ENCODE measurements at regions not wholly inside any gene's neighbourhood (a gene's known extent, or its start where the extent isn't known, plus 50 kb on each side); places are given as distances from the start of the nearest gene placed in this dataset.
"Not testable (repeated sequence)": the region's sequence is repeated elsewhere in the genome, so short reads cannot be mapped to it uniquely, and the experiment has no call there.

- peaks cover 13% of the 10 kb centered on the region for H3K36me3 Mint-ChIP-seq (ENCODE audit: low read depth)
Observed at GRCh38 chr16:47917118-47917517, 238.7 kb downstream of the ABCC12 start.

GRCh38 chr16:47916266-47916665, 239.5 kb downstream of the ABCC12 start:
- no peak overlapping the region for H3K27ac Mint-ChIP-seq (ENCODE audit: unreplicated experiment)
- H3K4me1 Mint-ChIP-seq = peaks cover 46% of the 10 kb centered on the region
- no peaks in the 10 kb centered on the region for H3K27me3 Mint-ChIP-seq (ENCODE audit: low read depth)
- no peak for TF ChIP-seq CTCF (conservative IDR thresholded peaks at IDR 0.05)
- no peak for DNase-seq (ENCODE audit: low read depth, low spot score)
- peaks cover 10% of the 10 kb centered on the region for H3K9me3 Mint-ChIP-seq
- H3K36me3 Mint-ChIP-seq (ENCODE audit: low read depth) = peaks cover 13% of the 10 kb centered on the region
- no peak overlapping the region for H3K4me3 Mint-ChIP-seq

More at GRCh38 chr16:47917118-47917517, 238.7 kb downstream of the ABCC12 start:
- no peak for TF ChIP-seq CTCF (conservative IDR thresholded peaks at IDR 0.05)
- peaks cover 9% of the 10 kb centered on the region for H3K9me3 Mint-ChIP-seq
- H3K27me3 Mint-ChIP-seq (ENCODE audit: low read depth) = no peaks in the 10 kb centered on the region
- DNase-seq (ENCODE audit: low read depth, low spot score) = no peak
- H3K4me1 Mint-ChIP-seq = peaks cover 46% of the 10 kb centered on the region
- no peak overlapping the region for H3K4me3 Mint-ChIP-seq
- no peak overlapping the region for H3K27ac Mint-ChIP-seq (ENCODE audit: unreplicated experiment)

- no peak for DNase-seq (ENCODE audit: low read depth, low spot score)
- Mint-ChIP-seq H3K27me3 (ENCODE audit: low read depth) (no peaks in the 10 kb centered on the region), H3K4me1 (peaks cover 20% of the 10 kb centered on the region), H3K27ac (ENCODE audit: unreplicated experiment) (no peak overlapping the region), H3K36me3 (ENCODE audit: low read depth) (peaks cover 6% of the 10 kb centered on the region), H3K9me3 (peaks cover 14% of the 10 kb centered on the region), H3K4me3 (no peak overlapping the region)
- TF ChIP-seq CTCF (conservative IDR thresholded peaks at IDR 0.05) = no peak
Observed at GRCh38 chr16:47907109-47907508, 248.7 kb downstream of the ABCC12 start.

GRCh38 chr16:47905771-47906170, 250.0 kb downstream of the ABCC12 start:
- peaks cover 14% of the 10 kb centered on the region for H3K9me3 Mint-ChIP-seq

GRCh38 chr16:47904691-47905090, 251.1 kb downstream of the ABCC12 start:
- Mint-ChIP-seq H3K27me3 (ENCODE audit: low read depth) (no peaks in the 10 kb centered on the region), H3K27ac (ENCODE audit: unreplicated experiment) (no peak overlapping the region), H3K36me3 (ENCODE audit: low read depth) (peaks cover 7% of the 10 kb centered on the region), H3K4me3 (no peak overlapping the region), H3K9me3 (peaks cover 16% of the 10 kb centered on the region), H3K4me1 (peaks cover 20% of the 10 kb centered on the region)
- DNase-seq (ENCODE audit: low read depth, low spot score) = no peak
- no peak for TF ChIP-seq CTCF (conservative IDR thresholded peaks at IDR 0.05)

More at GRCh38 chr16:47905771-47906170, 250.0 kb downstream of the ABCC12 start:
- TF ChIP-seq CTCF (conservative IDR thresholded peaks at IDR 0.05) = no peak
- Mint-ChIP-seq H3K4me1 (peaks cover 20% of the 10 kb centered on the region), H3K27me3 (ENCODE audit: low read depth) (no peaks in the 10 kb centered on the region), H3K36me3 (ENCODE audit: low read depth) (peaks cover 6% of the 10 kb centered on the region), H3K4me3 (no peak overlapping the region), H3K27ac (ENCODE audit: unreplicated experiment) (peak overlapping the region; percentile 71)
- DNase-seq (ENCODE audit: low read depth, low spot score) = no peak

- Mint-ChIP-seq H3K27ac (ENCODE audit: unreplicated experiment) (peak overlapping the region; percentile 96), H3K9me3 (peaks cover 23% of the 10 kb centered on the region), H3K4me1 (peaks cover 20% of the 10 kb centered on the region), H3K36me3 (ENCODE audit: low read depth) (peaks cover 17% of the 10 kb centered on the region), H3K4me3 (no peak overlapping the region), H3K27me3 (ENCODE audit: low read depth) (no peaks in the 10 kb centered on the region)
- no peak for DNase-seq (ENCODE audit: low read depth, low spot score)
- no peak for TF ChIP-seq CTCF (conservative IDR thresholded peaks at IDR 0.05)
Observed at GRCh38 chr16:47903470-47903869, 252.3 kb downstream of the ABCC12 start.

- not testable (repeated sequence) for H3K27ac Mint-ChIP-seq (ENCODE audit: unreplicated experiment); H3K4me3 Mint-ChIP-seq; H3K27me3 Mint-ChIP-seq (ENCODE audit: low read depth)
- H3K9me3 Mint-ChIP-seq = peaks cover 13% of the 10 kb centered on the region
- peaks cover 33% of the 10 kb centered on the region for H3K4me1 Mint-ChIP-seq
- H3K36me3 Mint-ChIP-seq (ENCODE audit: low read depth) = peaks cover 20% of the 10 kb centered on the region
- DNase-seq (ENCODE audit: low read depth, low spot score) = peak; percentile 29
Observed at GRCh38 chr16:47897105-47897504, 258.7 kb downstream of the ABCC12 start.

Data from neural crest cell (in vitro differentiated cells).